ENCODE measurements at regions not wholly inside any gene's neighbourhood (a gene's known extent, or its start where the extent isn't known, plus 50 kb on each side); places are given as distances from the start of the nearest gene placed in this dataset.
"Not testable (repeated sequence)": the region's sequence is repeated elsewhere in the genome, so short reads cannot be mapped to it uniquely, and the experiment has no call there.

DNA sequence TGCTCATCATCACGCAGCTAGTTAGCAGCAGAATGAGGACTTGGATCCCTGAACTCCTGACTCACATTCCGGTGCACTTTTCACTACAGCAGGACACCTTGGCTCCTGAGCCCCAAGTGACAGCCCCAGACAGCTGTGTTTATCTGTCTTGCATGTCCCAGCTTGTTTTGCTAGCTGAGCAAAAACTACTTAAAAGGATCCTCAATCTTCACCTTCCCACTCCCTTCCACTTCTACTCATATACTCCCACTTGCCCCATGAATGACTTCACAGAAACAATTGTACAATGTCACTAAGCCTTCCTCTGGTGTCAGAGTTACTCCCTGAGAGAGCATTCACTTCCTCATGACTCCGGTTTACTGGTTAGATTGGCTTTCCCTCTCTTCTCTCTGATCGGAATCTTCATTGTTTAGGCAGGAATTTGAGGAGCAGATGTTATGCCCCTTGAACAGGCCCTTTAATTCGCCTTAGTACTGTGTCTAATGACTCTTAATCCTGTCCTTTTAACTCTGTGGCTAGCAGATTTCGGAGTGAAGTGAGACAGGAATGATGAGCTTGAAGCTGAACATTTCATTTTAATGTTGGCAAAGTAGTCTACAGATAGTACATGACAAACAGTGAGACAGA is 587.2 kb upstream of the CHD1 start:
- not testable (repeated sequence) for TF ChIP-seq EP300, POLR2A (IDR thresholded peaks at IDR 0.05)
- TF ChIP-seq, protein P1, sequence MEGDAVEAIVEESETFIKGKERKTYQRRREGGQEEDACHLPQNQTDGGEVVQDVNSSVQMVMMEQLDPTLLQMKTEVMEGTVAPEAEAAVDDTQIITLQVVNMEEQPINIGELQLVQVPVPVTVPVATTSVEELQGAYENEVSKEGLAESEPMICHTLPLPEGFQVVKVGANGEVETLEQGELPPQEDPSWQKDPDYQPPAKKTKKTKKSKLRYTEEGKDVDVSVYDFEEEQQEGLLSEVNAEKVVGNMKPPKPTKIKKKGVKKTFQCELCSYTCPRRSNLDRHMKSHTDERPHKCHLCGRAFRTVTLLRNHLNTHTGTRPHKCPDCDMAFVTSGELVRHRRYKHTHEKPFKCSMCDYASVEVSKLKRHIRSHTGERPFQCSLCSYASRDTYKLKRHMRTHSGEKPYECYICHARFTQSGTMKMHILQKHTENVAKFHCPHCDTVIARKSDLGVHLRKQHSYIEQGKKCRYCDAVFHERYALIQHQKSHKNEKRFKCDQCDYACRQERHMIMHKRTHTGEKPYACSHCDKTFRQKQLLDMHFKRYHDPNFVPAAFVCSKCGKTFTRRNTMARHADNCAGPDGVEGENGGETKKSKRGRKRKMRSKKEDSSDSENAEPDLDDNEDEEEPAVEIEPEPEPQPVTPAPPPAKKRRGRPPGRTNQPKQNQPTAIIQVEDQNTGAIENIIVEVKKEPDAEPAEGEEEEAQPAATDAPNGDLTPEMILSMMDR (IDR thresholded peaks at IDR 0.05), result not testable (repeated sequence)
